HG03442 (cell line): ENCODE measurements at regions not wholly inside any gene's neighbourhood (a gene's known extent, or its start where the extent isn't known, plus 50 kb on each side); places are given as distances from the start of the nearest gene placed in this dataset.
"Not testable (repeated sequence)": the region's sequence is repeated elsewhere in the genome, so short reads cannot be mapped to it uniquely, and the experiment has no call there.

Source experiments
- ATAC-seq: cut with Tn5 transposase; IDR thresholded peaks from one replicate; pipeline ENCODE4 v1.9.1; 2021; ENCODE audit warnings: mild to moderate bottlenecking, moderate library complexity; ENCODE audit not compliant: unreplicated experiment

- ATAC-seq: no peak
These were observed 1303.1 kb upstream of the TMEM132C start for GRCh38 chr12:126963825-126964224.

- ATAC-seq: no peak
These were observed 1300.5 kb upstream of the TMEM132C start for GRCh38 chr12:126966498-126966897.

GRCh38 chr12:126967152-126967551 lies 1299.8 kb upstream of the TMEM132C start:
- no peak for ATAC-seq

GRCh38 chr12:126974779-126975178 lies 1292.2 kb upstream of the TMEM132C start:
- no peak for ATAC-seq

- ATAC-seq: no peak
These were observed 1290.4 kb upstream of the TMEM132C start for GRCh38 chr12:126976579-126976978.

- not testable (repeated sequence) for ATAC-seq
These were observed 1287.4 kb upstream of the TMEM132C start for GRCh38 chr12:126979564-126979963.

- no peak for ATAC-seq
These were observed 1284.3 kb upstream of the TMEM132C start for GRCh38 chr12:126982707-126983106.

- not testable (repeated sequence) for ATAC-seq
These were observed 1283.2 kb upstream of the TMEM132C start for GRCh38 chr12:126983735-126984134.

- ATAC-seq: not testable (repeated sequence)
These were observed 1281.3 kb upstream of the TMEM132C start for GRCh38 chr12:126985663-126986062.

GRCh38 chr12:126989532-126989931 lies 1277.4 kb upstream of the TMEM132C start:
- ATAC-seq: no peak

GRCh38 chr12:126993898-126994297 lies 1273.1 kb upstream of the TMEM132C start:
- ATAC-seq: no peak

GRCh38 chr12:126994599-126994998 lies 1272.4 kb upstream of the TMEM132C start:
- no peak for ATAC-seq

- ATAC-seq: no peak
These were observed 1268.9 kb upstream of the TMEM132C start for GRCh38 chr12:126998031-126998430.

- no peak for ATAC-seq
These were observed 1268.2 kb upstream of the TMEM132C start for GRCh38 chr12:126998747-126999285.

GRCh38 chr12:126999352-126999751 lies 1267.6 kb upstream of the TMEM132C start:
- no peak for ATAC-seq

- no peak for ATAC-seq
These were observed 1261.6 kb upstream of the TMEM132C start for GRCh38 chr12:127005406-127005805.

GRCh38 chr12:127006972-127007371 lies 1260.0 kb upstream of the TMEM132C start:
- no peak for ATAC-seq

GRCh38 chr12:127008755-127009403 lies 1258.1 kb upstream of the TMEM132C start:
- ATAC-seq: no peak

GRCh38 chr12:127012109-127012508 lies 1254.9 kb upstream of the TMEM132C start:
- no peak for ATAC-seq

- ATAC-seq: no peak
These were observed 1253.8 kb upstream of the TMEM132C start for GRCh38 chr12:127013197-127013596.

- ATAC-seq: no peak
These were observed 1252.9 kb upstream of the TMEM132C start for GRCh38 chr12:127014079-127014478.

- no peak for ATAC-seq
These were observed 1242.2 kb upstream of the TMEM132C start for GRCh38 chr12:127024791-127025190.

- ATAC-seq: no peak
These were observed 1241.4 kb upstream of the TMEM132C start for GRCh38 chr12:127025545-127025944.
